Peyer's patch (tissue), 4 donors: ENCODE measurements at regions not wholly inside any gene's neighbourhood (a gene's known extent, or its start where the extent isn't known, plus 50 kb on each side); places are given as distances from the start of the nearest gene placed in this dataset.

Experiments used
- CTCF ChIP-seq, 6 experiments: fragments of 450-650 bp in 4 of 6; fragments of 200-600 bp in 2 of 6; sonication (generic) in 1 of 6; IDR thresholded peaks; one replicate each; pipeline ENCODE4 v1.5.1; 2017 to 2019; ENCODE audit warnings: antibody characterized with exemption in 6 of 6, mild to moderate bottlenecking in 3 of 6, moderate library complexity in 1 of 6
- POLR2A ChIP-seq, 2 donors: fragments of 450-650 bp; IDR thresholded peaks; one replicate each; pipeline ENCODE4 v1.5.1; 2017; ENCODE audit warnings: antibody characterized with exemption in 2 of 2, mild to moderate bottlenecking in 2 of 2, moderate library complexity in 2 of 2

DNA sequence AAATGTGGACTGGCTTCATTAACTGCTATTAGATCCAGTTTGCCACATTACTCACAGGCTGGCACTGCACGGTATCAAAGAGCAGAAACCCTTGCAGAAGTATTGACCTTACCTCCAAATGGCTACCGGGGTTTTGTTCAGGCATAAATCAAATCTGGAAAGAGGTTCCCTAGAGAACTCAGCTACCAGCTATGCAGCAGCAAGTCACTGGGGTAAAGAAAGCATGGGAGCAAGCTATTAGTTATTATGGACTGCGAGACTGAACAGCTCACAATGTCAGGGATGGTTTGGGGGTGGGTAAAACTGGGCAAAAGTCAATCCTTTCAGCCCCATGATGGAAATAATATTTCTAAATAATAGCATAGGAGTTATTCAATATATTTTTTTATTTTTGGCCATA, 128.1 kb downstream of the FANCF start:
- TF ChIP-seq CTCF (IDR thresholded peaks at IDR 0.05): no peak
- no peak for TF ChIP-seq POLR2A (IDR thresholded peaks at IDR 0.05)
